ENCODE measurements at regions not wholly inside any gene's neighbourhood (a gene's known extent, or its start where the extent isn't known, plus 50 kb on each side); places are given as distances from the start of the nearest gene placed in this dataset.
"Not testable (repeated sequence)": the region's sequence is repeated elsewhere in the genome, so short reads cannot be mapped to it uniquely, and the experiment has no call there.

GRCh38 chr1:229862017-229862774 lies 204.8 kb upstream of the GALNT2 start:
- ATAC-seq = no peak

DNA sequence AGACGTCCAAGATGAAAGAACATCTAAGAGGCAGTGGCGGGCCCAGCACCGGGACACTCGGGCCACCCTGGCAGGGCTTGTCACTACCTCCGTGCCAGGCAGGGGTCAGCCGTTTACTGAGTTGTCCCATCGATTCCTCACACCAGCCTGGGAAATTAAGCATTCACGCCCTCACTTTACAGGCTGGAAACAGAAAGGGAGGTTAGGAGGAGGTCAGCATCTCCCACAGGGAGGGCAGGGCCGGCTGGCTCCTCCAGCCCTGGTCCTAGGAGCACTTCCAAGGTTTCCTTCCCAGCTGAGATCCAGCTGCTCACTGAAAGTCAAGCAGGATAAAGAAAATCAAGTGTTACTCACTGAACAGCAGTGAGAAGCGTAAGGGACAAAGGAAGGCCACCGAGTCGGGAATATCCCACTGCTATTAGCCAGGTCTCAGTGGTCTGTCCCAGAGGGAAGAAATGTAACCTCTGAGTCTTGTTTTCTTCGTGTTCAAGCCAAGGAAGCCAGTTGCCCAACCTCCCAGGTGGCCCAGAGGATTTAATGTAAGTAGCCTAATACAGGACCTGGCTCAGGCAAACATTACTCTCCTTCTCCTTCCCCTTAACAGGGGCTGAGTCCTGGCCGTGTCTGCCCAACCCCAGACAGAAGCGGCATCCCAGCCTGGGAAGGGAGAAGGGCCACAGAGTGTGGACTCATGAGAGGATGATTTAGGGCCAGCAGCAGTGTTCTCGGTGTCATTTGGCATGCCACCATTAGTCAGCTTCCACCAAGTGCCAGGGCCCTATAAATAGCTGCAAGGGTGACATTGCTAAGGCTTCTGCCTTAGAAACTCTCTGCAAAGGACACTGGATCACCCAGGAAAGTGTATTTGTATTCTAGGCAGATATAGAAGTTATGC lies 203.1 kb upstream of the GALNT2 start:
- no peak for ATAC-seq

GRCh38 chr1:229864686-229865230 lies 202.3 kb upstream of the GALNT2 start:
- no peak for ATAC-seq

GRCh38 chr1:229865321-229865720 lies 201.7 kb upstream of the GALNT2 start:
- ATAC-seq = not testable (repeated sequence)

GRCh38 chr1:229867726-229868125 lies 199.3 kb upstream of the GALNT2 start:
- ATAC-seq = no peak

DNA sequence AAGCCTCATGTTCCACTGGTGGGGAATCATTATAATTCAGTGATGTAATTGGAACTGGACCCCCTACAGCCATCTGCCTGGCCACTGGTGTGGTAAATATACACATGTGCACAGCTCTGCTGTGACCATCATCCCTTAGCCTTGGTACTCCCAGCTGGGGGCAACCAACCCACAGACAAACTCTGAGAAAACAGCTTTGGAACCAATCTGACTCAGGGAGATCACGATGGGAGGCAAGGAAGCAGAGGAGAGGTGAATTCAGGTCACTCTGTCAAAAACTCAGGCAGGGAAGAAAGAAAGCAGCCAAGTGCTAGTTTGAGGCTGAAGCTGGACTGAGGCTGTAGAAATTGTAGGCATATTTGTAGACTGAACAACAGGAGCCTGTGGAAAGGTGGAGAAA lies 197.8 kb upstream of the GALNT2 start:
- ATAC-seq = no peak

GRCh38 chr1:229869687-229870086 lies 197.4 kb upstream of the GALNT2 start:
- ATAC-seq = no peak

- no peak for ATAC-seq
These were observed 196.7 kb upstream of the GALNT2 start for GRCh38 chr1:229870381-229870780.

DNA sequence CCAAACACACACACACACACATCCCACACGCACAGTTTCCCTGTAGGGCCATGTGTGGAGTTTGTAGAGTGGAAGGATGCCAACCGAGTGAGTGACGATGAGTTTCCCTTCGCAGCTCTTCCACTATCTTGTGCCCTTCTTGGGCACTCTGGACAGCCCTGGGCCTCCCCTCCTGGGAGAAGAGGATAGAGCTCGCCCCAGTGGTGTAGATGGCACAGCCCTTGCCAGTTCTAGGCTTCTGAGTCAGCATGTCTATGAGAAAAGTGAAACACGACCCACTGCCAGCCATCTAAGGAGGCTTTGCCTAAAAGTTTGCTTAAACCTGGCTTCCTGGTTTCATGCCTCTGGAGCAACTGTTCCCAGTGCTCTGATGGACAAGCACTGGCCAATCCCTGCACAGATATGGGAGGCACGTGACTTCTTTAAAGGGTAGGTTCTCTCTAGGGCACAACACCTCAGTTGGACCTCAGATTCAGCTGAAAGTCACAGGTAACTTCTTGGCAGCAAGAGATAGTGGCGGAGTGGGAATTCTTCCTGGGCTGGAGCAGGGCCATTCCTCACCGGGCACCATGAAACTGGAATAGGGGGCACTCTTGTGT lies 195.9 kb upstream of the GALNT2 start:
- no peak for ATAC-seq

- no peak for ATAC-seq
These were observed 192.9 kb upstream of the GALNT2 start for GRCh38 chr1:229874136-229874535.

DNA sequence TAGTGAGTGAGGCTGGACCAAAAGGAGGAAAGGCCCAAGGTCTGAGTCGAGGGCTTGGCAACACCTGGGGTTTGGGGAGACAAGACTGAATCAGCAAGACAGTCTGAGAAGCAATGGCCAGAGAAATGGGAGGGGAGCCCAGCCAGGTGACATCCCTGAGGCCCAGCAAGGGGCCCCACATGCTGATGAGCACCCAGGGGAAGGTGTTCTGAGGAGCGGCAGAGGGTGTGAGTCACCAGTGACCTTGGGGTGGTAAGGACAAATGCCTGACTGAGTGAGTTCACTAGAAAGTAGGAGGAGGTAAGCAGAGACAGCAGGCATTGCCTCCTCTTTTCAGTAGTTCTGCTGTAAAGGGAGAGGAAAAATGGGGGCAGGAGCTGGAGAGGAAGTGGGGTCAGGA lies 192.4 kb upstream of the GALNT2 start:
- ATAC-seq = no peak

GRCh38 chr1:229875086-229875485 lies 192.0 kb upstream of the GALNT2 start:
- ATAC-seq = no peak

GRCh38 chr1:229879746-229880145 lies 187.3 kb upstream of the GALNT2 start:
- ATAC-seq = no peak

- ATAC-seq = no peak
These were observed 186.5 kb upstream of the GALNT2 start for GRCh38 chr1:229880271-229881170.

- no peak for ATAC-seq
These were observed 184.4 kb upstream of the GALNT2 start for GRCh38 chr1:229882621-229883020.

DNA sequence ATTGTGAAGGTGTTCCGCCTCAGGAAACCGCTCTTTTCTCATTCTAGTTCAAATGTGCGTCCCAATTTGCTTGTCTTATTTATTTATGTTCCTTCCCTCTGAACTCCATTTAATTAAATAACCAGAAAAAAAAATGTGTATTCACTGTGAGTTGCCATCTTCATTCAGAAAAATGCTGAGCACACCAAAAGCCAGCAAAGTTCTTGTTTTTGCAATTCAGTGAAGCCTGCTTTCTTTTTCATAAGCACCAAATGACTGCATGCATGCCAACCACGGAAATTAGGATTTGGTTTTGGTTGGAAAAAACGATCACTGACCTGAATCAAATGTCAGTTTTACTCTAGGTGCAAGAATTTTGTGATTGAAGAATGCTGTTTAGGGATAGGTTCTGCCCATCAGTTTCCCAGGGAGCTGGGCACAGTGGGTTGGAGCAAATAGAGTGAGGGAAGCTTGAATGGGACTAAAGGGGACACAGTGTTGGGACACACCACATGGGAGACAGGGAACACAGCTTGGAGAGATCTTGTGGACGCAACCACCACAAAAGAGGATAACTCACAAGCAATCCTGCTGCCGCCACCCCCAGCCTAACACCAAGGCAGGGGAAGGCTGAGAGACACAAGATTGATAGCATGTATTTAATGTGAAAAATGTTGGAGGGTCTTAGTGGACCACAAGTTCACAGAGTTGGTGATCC lies 183.4 kb upstream of the GALNT2 start:
- ATAC-seq = no peak

DNA sequence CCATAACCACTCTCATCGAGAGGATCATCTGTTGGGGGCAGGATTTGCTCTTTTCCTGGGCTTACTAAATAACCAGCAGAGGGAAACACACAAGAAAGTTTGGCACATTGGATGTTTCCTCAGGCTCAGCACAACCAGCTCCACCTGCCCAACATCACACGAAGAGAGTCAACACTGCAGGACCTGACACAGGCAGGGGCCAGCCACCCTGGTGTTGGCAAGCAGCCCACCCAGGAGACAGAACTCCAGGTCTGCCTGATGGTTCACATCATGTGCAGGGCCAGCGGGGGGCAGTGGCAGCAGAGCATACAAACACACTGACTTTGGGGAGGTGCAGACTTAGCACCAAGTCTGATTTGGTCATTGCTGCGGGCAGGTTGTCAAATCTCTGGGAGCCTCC lies 182.3 kb upstream of the GALNT2 start:
- ATAC-seq = no peak

GRCh38 chr1:229885568-229886495 lies 181.2 kb upstream of the GALNT2 start:
- no peak for ATAC-seq

- no peak for ATAC-seq
These were observed 180.4 kb upstream of the GALNT2 start for GRCh38 chr1:229886636-229887035.

DNA sequence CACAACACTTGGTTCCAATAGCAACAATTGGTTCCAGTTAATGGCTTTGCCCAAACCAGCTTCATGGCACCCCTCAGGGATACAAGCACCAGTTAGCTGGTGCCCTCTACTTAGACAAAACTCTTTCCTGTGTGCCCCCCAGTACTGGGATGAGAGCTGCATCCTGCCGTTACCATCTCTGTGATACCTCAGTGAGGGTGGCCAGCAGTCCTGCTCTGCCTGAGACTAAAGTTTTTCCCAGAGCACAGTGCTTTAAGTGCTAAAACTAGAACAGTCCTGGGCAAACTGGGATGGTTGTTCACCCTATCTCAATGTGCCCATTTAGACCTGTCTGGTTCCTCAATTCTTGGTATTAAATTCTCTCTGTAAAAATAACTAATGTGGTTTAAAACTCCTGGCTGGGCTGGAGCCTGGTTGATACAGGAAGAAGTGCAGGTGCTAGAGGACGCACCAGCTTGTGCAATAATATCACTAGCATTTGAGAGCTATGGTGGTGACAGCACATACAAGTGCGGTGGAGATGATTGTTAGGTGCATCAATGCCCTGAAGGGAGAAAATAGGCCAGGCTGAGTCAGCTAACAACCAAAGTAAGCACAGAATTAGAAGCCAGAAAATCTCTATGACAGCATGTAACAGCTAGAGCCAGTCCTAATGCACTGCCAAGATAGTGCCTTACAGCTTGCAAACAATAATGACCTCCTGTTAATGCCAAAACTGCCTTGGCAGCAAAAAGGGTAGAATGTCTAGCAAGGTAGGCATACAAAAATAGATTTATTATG lies 179.8 kb upstream of the GALNT2 start:
- ATAC-seq = no peak
